Astrocyte (in vitro differentiated cells and primary cell): ENCODE measurements at regions not wholly inside any gene's neighbourhood (a gene's known extent, or its start where the extent isn't known, plus 50 kb on each side); places are given as distances from the start of the nearest gene placed in this dataset.

Experiments used
- EZH2 ChIP-seq: IDR thresholded peaks from 2 replicates; pipeline ENCODE4 v1.6.1; 2012; ENCODE audit warnings: mild to moderate bottlenecking, low read length, inconsistent platforms; ENCODE audit not compliant: insufficient read depth
- TF ChIP-seq, protein P1 (sequence below): IDR thresholded peaks from 2 replicates; pipeline ENCODE4 v1.5.1; 2011; ENCODE audit warnings: low read depth, mild to moderate bottlenecking, inconsistent platforms, low read length, moderate library complexity; ENCODE audit not compliant: insufficient read depth

- TF ChIP-seq, protein P1, sequence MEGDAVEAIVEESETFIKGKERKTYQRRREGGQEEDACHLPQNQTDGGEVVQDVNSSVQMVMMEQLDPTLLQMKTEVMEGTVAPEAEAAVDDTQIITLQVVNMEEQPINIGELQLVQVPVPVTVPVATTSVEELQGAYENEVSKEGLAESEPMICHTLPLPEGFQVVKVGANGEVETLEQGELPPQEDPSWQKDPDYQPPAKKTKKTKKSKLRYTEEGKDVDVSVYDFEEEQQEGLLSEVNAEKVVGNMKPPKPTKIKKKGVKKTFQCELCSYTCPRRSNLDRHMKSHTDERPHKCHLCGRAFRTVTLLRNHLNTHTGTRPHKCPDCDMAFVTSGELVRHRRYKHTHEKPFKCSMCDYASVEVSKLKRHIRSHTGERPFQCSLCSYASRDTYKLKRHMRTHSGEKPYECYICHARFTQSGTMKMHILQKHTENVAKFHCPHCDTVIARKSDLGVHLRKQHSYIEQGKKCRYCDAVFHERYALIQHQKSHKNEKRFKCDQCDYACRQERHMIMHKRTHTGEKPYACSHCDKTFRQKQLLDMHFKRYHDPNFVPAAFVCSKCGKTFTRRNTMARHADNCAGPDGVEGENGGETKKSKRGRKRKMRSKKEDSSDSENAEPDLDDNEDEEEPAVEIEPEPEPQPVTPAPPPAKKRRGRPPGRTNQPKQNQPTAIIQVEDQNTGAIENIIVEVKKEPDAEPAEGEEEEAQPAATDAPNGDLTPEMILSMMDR: no peak
- TF ChIP-seq EZH2: no peak
Observed at GRCh38 chr12:116381240-116381743, 103.8 kb upstream of the MED13L start.
